MM.1S (cell line): ENCODE measurements at regions not wholly inside any gene's neighbourhood (a gene's known extent, or its start where the extent isn't known, plus 50 kb on each side); places are given as distances from the start of the nearest gene placed in this dataset.

Experiments
- DNase-seq: peaks from one replicate; pipeline ENCODE4 v3.0.0-alpha.2; 2015
- H2AFZ ChIP-seq: fragments of 300-600 bp; sonication (generic); 2 replicates; pipeline ENCODE4 v1.6.0; 2016; ENCODE audit warnings: antibody characterized with exemption, low read length
- H3F3A ChIP-seq: fragments of 300-600 bp; sonication (generic); 2 replicates; pipeline ENCODE4 v1.6.1; 2016; ENCODE audit warnings: mild to moderate bottlenecking, antibody characterized with exemption, low read length, moderate library complexity, mixed read lengths; ENCODE audit not compliant: insufficient read depth
- H3K27ac ChIP-seq: fragments of 300-600 bp; sonication (generic); 2 replicates; pipeline ENCODE4 v1.5.1; 2016; ENCODE audit warnings: mild to moderate bottlenecking, low read length
- H3K27me3 ChIP-seq: fragments of 300-600 bp; sonication (generic); replicated peaks from 2 replicates; pipeline ENCODE4 v1.6.0; 2016; ENCODE audit warnings: low read length; ENCODE audit not compliant: insufficient read depth
- H3K36me3 ChIP-seq: fragments of 300-600 bp; sonication (generic); replicated peaks from 2 replicates; pipeline ENCODE4 v1.6.1; 2016; ENCODE audit warnings: mild to moderate bottlenecking, low read length, mixed read lengths; ENCODE audit not compliant: insufficient read depth
- H3K4me1 ChIP-seq: fragments of 300-600 bp; sonication (generic); 2 replicates; pipeline ENCODE4 v1.6.1; 2016; ENCODE audit warnings: low read length, mixed read lengths
- H3K4me2 ChIP-seq: fragments of 300-600 bp; sonication (generic); 2 replicates; pipeline ENCODE4 v1.6.0; 2016; ENCODE audit warnings: low read depth, low read length
- H3K4me3 ChIP-seq: fragments of 300-600 bp; sonication (generic); 2 replicates; pipeline ENCODE4 v1.5.1; 2016; ENCODE audit warnings: low read length, mixed read lengths
- H3K79me2 ChIP-seq: fragments of 300-600 bp; sonication (generic); 2 replicates; pipeline ENCODE4 v1.6.1; 2016; ENCODE audit warnings: mixed run types, low read length, mixed read lengths
- H3K9ac ChIP-seq: fragments of 300-600 bp; sonication (generic); 2 replicates; pipeline ENCODE4 v1.6.1; 2016; ENCODE audit warnings: low read length, mixed read lengths
- H3K9me2 ChIP-seq: fragments of 300-600 bp; sonication (generic); replicated peaks from 2 replicates; pipeline ENCODE4 v1.6.1; 2016; ENCODE audit warnings: mild to moderate bottlenecking, low read length, mixed read lengths; ENCODE audit not compliant: insufficient read depth
- H3K9me3 ChIP-seq: fragments of 300-600 bp; sonication (generic); replicated peaks from 2 replicates; pipeline ENCODE4 v1.6.1; 2016; ENCODE audit warnings: mild to moderate bottlenecking, low read length, mixed read lengths; ENCODE audit not compliant: insufficient read depth
- H4K20me1 ChIP-seq: fragments of 300-600 bp; sonication (generic); 2 replicates; pipeline ENCODE4 v1.6.1; 2016; ENCODE audit warnings: mild to moderate bottlenecking, low read length, moderate library complexity, mixed read lengths; ENCODE audit not compliant: insufficient read depth
- EZH2 ChIP-seq: fragments of 300-600 bp; sonication (generic); optimal IDR thresholded peaks from 2 replicates; pipeline ENCODE3; 2017; ENCODE audit warnings: low read depth, mild to moderate bottlenecking, antibody characterized with exemption, low read length, mixed read lengths
- EZH2phosphoT487 ChIP-seq: fragments of 300-600 bp; sonication (generic); IDR thresholded peaks from 2 replicates; pipeline ENCODE4 v1.6.1; 2018; ENCODE audit warnings: antibody characterized with exemption, low read length
- TF ChIP-seq, protein P1 (sequence below): fragments of 300-600 bp; sonication (generic); IDR thresholded peaks from 2 replicates; pipeline ENCODE4 v1.5.1; 2016; ENCODE audit warnings: antibody characterized with exemption, low read length, mixed read lengths

DNA sequence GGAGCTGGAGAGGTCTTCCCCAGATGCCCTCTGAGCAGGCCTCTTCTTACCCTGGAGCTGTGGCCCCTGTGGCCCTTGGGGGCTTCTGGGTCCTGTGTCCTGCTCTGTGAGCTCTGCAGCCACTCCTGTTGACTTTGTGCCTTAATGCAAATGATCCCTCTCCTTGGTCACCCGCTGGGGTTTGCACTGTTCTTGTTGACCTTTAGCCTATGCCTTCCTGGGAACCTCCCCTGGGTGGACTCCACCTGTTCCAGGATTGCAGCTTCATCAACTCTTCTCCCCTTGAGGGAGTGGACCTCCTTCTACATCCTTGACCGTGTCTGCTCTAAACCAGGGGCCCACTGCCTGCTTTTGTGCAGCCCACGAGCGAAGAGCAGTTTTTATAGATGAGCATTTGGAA, 58.6 kb upstream of the CTBP2 start:
- H3K4me3 ChIP-seq = no peak overlapping the region
- H3K36me3 ChIP-seq = no peaks in the 10 kb centered on the region
- H3F3A ChIP-seq = no peaks in the 10 kb centered on the region
- H3K27ac ChIP-seq = no peak overlapping the region
- no peaks in the 10 kb centered on the region for H3K4me1 ChIP-seq
- H3K79me2 ChIP-seq = no peaks in the 10 kb centered on the region
- no peak overlapping the region for H3K4me2 ChIP-seq
- H3K9ac ChIP-seq = no peak overlapping the region
- no peak overlapping the region for H2AFZ ChIP-seq
- no peak for DNase-seq
- no peaks in the 10 kb centered on the region for H3K9me3 ChIP-seq
- TF ChIP-seq, protein P1, sequence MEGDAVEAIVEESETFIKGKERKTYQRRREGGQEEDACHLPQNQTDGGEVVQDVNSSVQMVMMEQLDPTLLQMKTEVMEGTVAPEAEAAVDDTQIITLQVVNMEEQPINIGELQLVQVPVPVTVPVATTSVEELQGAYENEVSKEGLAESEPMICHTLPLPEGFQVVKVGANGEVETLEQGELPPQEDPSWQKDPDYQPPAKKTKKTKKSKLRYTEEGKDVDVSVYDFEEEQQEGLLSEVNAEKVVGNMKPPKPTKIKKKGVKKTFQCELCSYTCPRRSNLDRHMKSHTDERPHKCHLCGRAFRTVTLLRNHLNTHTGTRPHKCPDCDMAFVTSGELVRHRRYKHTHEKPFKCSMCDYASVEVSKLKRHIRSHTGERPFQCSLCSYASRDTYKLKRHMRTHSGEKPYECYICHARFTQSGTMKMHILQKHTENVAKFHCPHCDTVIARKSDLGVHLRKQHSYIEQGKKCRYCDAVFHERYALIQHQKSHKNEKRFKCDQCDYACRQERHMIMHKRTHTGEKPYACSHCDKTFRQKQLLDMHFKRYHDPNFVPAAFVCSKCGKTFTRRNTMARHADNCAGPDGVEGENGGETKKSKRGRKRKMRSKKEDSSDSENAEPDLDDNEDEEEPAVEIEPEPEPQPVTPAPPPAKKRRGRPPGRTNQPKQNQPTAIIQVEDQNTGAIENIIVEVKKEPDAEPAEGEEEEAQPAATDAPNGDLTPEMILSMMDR = no peak
- no peak for TF ChIP-seq EZH2
- no peak for TF ChIP-seq EZH2phosphoT487
- H4K20me1 ChIP-seq = no peaks in the 10 kb centered on the region
- no peaks in the 10 kb centered on the region for H3K9me2 ChIP-seq
- H3K27me3 ChIP-seq = peaks cover 18% of the 10 kb centered on the region

DNA sequence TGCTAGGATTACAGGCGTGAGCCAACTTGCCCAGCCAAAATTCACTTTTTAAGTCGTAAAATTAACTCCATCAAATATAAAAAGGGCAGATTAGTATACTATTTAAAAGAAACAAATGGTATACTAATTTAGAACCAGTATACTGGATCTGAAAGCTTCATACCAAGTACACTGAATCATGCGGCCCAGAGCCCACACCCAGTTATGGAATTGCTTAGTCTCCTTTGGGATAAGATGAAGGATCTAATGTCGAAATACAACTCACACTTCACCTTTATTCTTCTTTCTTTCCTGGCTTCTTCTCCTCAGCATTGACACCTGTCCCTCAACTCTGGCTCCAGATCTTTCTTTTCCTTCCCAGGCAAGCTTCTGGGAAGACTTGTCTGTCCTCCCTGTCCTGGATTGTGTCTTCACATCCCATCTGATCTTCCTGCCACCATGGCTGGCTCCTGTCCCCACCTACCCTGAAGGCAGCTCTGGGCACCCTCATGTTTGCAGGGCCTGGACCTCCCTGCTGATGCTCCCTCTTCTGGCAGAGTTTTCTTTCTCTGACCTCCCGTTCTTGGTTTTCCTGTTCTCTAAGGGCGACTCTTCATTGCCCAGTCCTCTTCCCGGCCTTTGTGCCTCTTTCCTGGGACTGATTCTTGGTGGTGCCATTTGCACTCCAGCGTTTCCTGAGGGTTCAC, 57.8 kb upstream of the CTBP2 start:
- Histone ChIP-seq H3F3A (no peaks in the 10 kb centered on the region), H4K20me1 (no peaks in the 10 kb centered on the region), H3K4me3 (no peak overlapping the region), H3K9ac (no peak overlapping the region), H3K79me2 (no peaks in the 10 kb centered on the region), H3K27ac (no peak overlapping the region), H3K9me3 (no peaks in the 10 kb centered on the region), H3K9me2 (no peaks in the 10 kb centered on the region), H3K27me3 (peaks cover 18% of the 10 kb centered on the region), H3K4me1 (no peaks in the 10 kb centered on the region), H3K36me3 (no peaks in the 10 kb centered on the region), H2AFZ (no peak overlapping the region), H3K4me2 (no peak overlapping the region)
- no peak for DNase-seq
- TF ChIP-seq EZH2 = no peak
- TF ChIP-seq, protein P1 = no peak
- TF ChIP-seq EZH2phosphoT487 = no peak

DNA sequence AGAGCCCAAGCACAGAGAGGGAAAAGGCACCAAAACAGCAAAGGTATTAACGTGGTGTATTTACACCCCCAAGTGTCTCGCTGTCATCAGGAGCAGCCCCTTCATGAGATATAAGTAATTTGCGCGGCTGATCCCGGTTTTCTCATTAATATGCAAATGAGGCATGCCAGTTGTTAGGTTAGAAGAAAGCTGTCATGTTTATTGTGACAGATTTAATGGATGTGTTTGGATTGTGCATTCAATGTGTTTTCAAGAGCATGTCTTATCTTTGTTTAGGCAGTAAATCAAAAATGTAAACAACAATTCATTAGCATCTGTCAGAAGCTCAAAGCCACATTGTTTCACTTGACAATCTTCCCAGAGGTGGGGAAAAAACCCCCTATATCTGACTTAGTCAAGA, 56.5 kb upstream of the CTBP2 start:
- H3K36me3 ChIP-seq = no peaks in the 10 kb centered on the region
- no peaks in the 10 kb centered on the region for H3K9me2 ChIP-seq
- no peak overlapping the region for H3K9ac ChIP-seq
- no peaks in the 10 kb centered on the region for H3F3A ChIP-seq
- TF ChIP-seq, protein P1 = no peak
- TF ChIP-seq EZH2 = no peak
- no peak for TF ChIP-seq EZH2phosphoT487
- no peak overlapping the region for H3K4me2 ChIP-seq
- no peaks in the 10 kb centered on the region for H3K79me2 ChIP-seq
- no peak overlapping the region for H2AFZ ChIP-seq
- H4K20me1 ChIP-seq = no peaks in the 10 kb centered on the region
- DNase-seq = no peak
- H3K27ac ChIP-seq = no peak overlapping the region
- no peaks in the 10 kb centered on the region for H3K9me3 ChIP-seq
- H3K4me1 ChIP-seq = no peaks in the 10 kb centered on the region
- H3K4me3 ChIP-seq = no peak overlapping the region
- H3K27me3 ChIP-seq = peaks cover 18% of the 10 kb centered on the region
